HepG2 (cell line): ENCODE measurements at regions not wholly inside any gene's neighbourhood (a gene's known extent, or its start where the extent isn't known, plus 50 kb on each side); places are given as distances from the start of the nearest gene placed in this dataset.

Experiments used
- ATAC-seq: fragments of 200-7000 bp; cut with Tn5 transposase; 3 replicates; pipeline ENCODE4 v1.9.1; 2020; ENCODE audit warnings: mild to moderate bottlenecking, moderate library complexity
- BruUV-seq: library from RNA; stranded (reverse); fragments of 400-500 nt; replicated peaks from 2 replicates; lab custom pipeline; 2021; lab: Mats Ljungman, UMichigan
- CTCF ChIA-PET: fragments of 300-600 bp; formaldehyde crosslinking; extraction: SDS; loops from one replicate; lab custom pipeline; 2021; ENCODE audit warnings: low total read pairs, inconsistent platforms, low intra/inter-chr PET ratio; lab: Yijun Ruan, JAX
- POLR2A ChIA-PET: fragments of 350-600 bp; sonication (Branson Sonifier 250); formaldehyde crosslinking; loops from one replicate; lab custom pipeline; 2020; ENCODE audit warnings: antibody characterized with exemption, inconsistent platforms; lab: Yijun Ruan, JAX
- DNase-seq: peaks from one replicate; pipeline ENCODE4 v3.0.0-alpha.2; 2015; ENCODE audit warnings: low spot score
- FAIRE-seq: peaks from 3 replicates; lab custom pipeline; 2011; peaks lifted over from hg19 to GRCh38; lab: Jason Lieb, UNC
- H2AFZ ChIP-seq: one replicate; pipeline ENCODE4 v1.6.1; 2011; ENCODE audit warnings: low read length, inconsistent platforms
- H3K27ac ChIP-seq: fragments of 300-600 bp; 3 replicates; pipeline ENCODE4 v1.8.0; 2011; ENCODE audit warnings: mixed run types, mild to moderate bottlenecking, mixed read lengths, low read length, inconsistent platforms; ENCODE audit not compliant: insufficient read depth; ENCODE audit errors: extremely low read length
- H3K27me3 ChIP-seq, 2 experiments: fragments of 200-600 bp in 1 of 2; 2 replicates in 1 of 2; 3 replicates in 1 of 2; pipeline versions ENCODE4 v1.6.0 to v1.8.0; 2011; ENCODE audit warnings: low read length in 2 of 2, mild to moderate bottlenecking in 2 of 2, moderate library complexity in 2 of 2, inconsistent platforms in 1 of 2; ENCODE audit not compliant: insufficient read depth in 2 of 2, control insufficient read depth in 1 of 2
- H3K36me3 ChIP-seq, 2 experiments: fragments of 200-600 bp in 1 of 2; replicated peaks in 1 of 2; 2 replicates in 1 of 2; 3 replicates in 1 of 2; pipeline versions ENCODE4 v1.5.1 to v1.8.0; 2011; ENCODE audit warnings: low read length in 2 of 2, inconsistent platforms in 1 of 2; ENCODE audit not compliant: insufficient read depth in 2 of 2, control insufficient read depth in 1 of 2
- H3K4me1 ChIP-seq: 2 replicates; pipeline ENCODE4 v1.5.1; 2012; ENCODE audit warnings: low read length, inconsistent platforms; ENCODE audit not compliant: insufficient read depth
- H3K4me2 ChIP-seq: 2 replicates; pipeline ENCODE4 v1.6.0; 2011; ENCODE audit warnings: low read depth, low read length, inconsistent platforms
- H3K4me3 ChIP-seq, 3 experiments: fragments of 200-600 bp in 1 of 3; sonication (generic), shearing (Covaris generic) in 1 of 3; replicated peaks in 1 of 3; 2 replicates each; pipeline ENCODE4 v1.5.1; 2011 to 2016; ENCODE audit warnings: low read length in 3 of 3, inconsistent platforms in 2 of 3, low read depth in 2 of 3, mild to moderate bottlenecking in 2 of 3, control low read depth in 1 of 3, mixed read lengths in 1 of 3; ENCODE audit not compliant: insufficient read depth in 1 of 3
- H3K79me2 ChIP-seq: one replicate; pipeline ENCODE4 v1.6.1; 2011; ENCODE audit warnings: low read length, inconsistent platforms; ENCODE audit not compliant: insufficient read depth
- H3K9ac ChIP-seq: 2 replicates; pipeline ENCODE4 v1.6.0; 2011; ENCODE audit warnings: mild to moderate bottlenecking, low read depth, low read length, inconsistent platforms; ENCODE audit not compliant: insufficient read depth
- H3K9me3 ChIP-seq: 2 replicates; pipeline ENCODE4 v1.5.1; 2012; ENCODE audit warnings: mild to moderate bottlenecking, low read length
- H4K20me1 ChIP-seq: 2 replicates; pipeline ENCODE4 v1.6.0; 2011; ENCODE audit warnings: inconsistent platforms, mild to moderate bottlenecking, low read length, moderate library complexity; ENCODE audit not compliant: insufficient read depth
- HDAC1 ChIP-seq: sonication (generic); formaldehyde crosslinking; IDR thresholded peaks from 2 replicates; pipeline ENCODE4 v1.5.1; 2020; ENCODE audit warnings: mild to moderate bottlenecking, missing genetic modification reagents
- NCOA2 ChIP-seq: sonication (generic); formaldehyde crosslinking; IDR thresholded peaks from 2 replicates; pipeline ENCODE4 v1.8.0; 2022; ENCODE audit warnings: inconsistent platforms
- PRPF4 ChIP-seq: fragments of 200-400 bp; formaldehyde crosslinking; IDR thresholded peaks from 2 replicates; pipeline ENCODE4 v1.6.1; 2016; ENCODE audit warnings: low read length, low read depth; ENCODE audit not compliant: poor library complexity, severe bottlenecking
- TSC22D2 ChIP-seq: sonication (generic); formaldehyde crosslinking; IDR thresholded peaks from 2 replicates; pipeline ENCODE4 v1.5.1; 2020; ENCODE audit warnings: missing genetic modification reagents, mild to moderate bottlenecking, borderline replicate concordance
- ZFP1 ChIP-seq: IDR thresholded peaks from 2 replicates; pipeline ENCODE4 v1.6.1; 2016
- ZNF235 ChIP-seq: sonication (generic); formaldehyde crosslinking; IDR thresholded peaks from 2 replicates; pipeline ENCODE4 v1.8.1; 2023; ENCODE audit warnings: mild to moderate bottlenecking, missing genetic modification reagents, borderline replicate concordance
- ZNF329 ChIP-seq: sonication (generic); formaldehyde crosslinking; IDR thresholded peaks from 2 replicates; pipeline ENCODE4 v1.9.0; 2021; ENCODE audit warnings: low read depth, mild to moderate bottlenecking, missing genetic modification reagents
- ZNF570 ChIP-seq: sonication (generic); formaldehyde crosslinking; IDR thresholded peaks from 2 replicates; pipeline ENCODE4 v1.4.0; 2020; ENCODE audit warnings: mild to moderate bottlenecking, missing genetic modification reagents, borderline replicate concordance
- ZNF678 ChIP-seq: sonication (generic); formaldehyde crosslinking; IDR thresholded peaks from 2 replicates; pipeline ENCODE4 v1.4.0; 2020; ENCODE audit warnings: mild to moderate bottlenecking, missing genetic modification reagents
- ZNF776 ChIP-seq: sonication (generic); formaldehyde crosslinking; IDR thresholded peaks from 2 replicates; pipeline ENCODE4 v1.4.0; 2020; ENCODE audit warnings: mild to moderate bottlenecking, missing genetic modification reagents
- ZSCAN30 ChIP-seq: sonication (generic); formaldehyde crosslinking; IDR thresholded peaks from 2 replicates; pipeline ENCODE4 v1.5.0; 2020; ENCODE audit warnings: mild to moderate bottlenecking, missing genetic modification reagents
- WGBS: methylation state at CpG from one replicate; pipeline ENCODE4 v1.1.6; 2017; ENCODE audit warnings: low lambda C conversion rate; 5-methylcytosine and 5-hydroxymethylcytosine counted together
- in situ Hi-C: cut with HindIII; loops from 2 replicates; pipeline ENCODE4 v1.10.0; 2017; ENCODE audit warnings: low pct_unique_long_range_greater_than_20kb; ENCODE audit not compliant: extremely low pct_ligation_motif_present
- intact Hi-C: fragments of 100-400 bp; cut with micrococcal nuclease; formaldehyde crosslinking; loops from one replicate; pipeline ENCODE4 v1.10.0; 2022; ENCODE audit not compliant: unreplicated experiment
- TF ChIP-seq, protein P1 (sequence below): sonication (generic); formaldehyde crosslinking; IDR thresholded peaks from 2 replicates; pipeline ENCODE4 v1.4.0; 2020; ENCODE audit warnings: missing genetic modification reagents
- TF ChIP-seq, protein P2 (sequence below): sonication (generic); formaldehyde crosslinking; IDR thresholded peaks from 2 replicates; pipeline ENCODE4 v1.9.0; 2022; ENCODE audit warnings: low read depth, missing genetic modification reagents

DNA sequence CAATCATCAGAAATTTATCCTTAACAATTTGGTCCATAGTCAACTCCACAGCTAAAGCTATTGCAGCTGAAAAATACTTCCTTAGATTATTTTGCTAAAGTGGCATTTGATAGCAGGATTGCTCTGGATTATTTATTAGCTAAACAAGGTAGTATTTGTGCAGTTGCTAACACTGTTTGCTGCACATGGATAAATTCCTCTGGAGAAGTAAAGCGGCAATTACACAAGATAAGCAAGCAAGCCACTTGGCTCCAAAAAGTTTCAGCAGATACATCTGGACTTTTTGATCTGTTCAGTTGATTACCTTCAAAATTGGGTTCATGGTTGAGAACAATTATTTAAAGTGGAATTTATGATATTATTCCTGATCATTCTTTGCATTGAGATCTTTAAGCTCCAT is 971.5 kb downstream of the C4orf33 start (continued):
- TF ChIP-seq, protein P1, sequence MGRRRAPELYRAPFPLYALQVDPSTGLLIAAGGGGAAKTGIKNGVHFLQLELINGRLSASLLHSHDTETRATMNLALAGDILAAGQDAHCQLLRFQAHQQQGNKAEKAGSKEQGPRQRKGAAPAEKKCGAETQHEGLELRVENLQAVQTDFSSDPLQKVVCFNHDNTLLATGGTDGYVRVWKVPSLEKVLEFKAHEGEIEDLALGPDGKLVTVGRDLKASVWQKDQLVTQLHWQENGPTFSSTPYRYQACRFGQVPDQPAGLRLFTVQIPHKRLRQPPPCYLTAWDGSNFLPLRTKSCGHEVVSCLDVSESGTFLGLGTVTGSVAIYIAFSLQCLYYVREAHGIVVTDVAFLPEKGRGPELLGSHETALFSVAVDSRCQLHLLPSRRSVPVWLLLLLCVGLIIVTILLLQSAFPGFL: no peak
- no peak for TF ChIP-seq NCOA2
- TF ChIP-seq ZFP1 (CRISPR knock-in tag): no peak

DNA sequence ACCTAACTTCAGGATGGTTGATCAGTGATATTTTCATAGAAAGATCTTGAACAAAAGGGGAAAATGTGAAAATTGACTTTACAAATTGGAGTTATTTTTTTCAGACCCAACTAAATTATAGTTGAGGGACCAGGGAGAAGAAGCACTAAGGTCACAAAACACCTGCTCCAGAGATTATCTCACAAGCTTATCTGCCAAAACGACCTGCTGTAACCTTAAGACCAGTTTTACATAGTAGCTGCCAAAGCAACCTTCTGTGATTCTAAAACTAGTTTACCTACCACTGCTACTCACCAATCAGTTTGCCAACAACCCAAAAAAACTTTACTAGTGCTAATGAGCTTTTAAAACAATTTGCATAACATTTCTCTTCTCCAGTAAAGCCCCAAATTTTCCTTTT is 972.1 kb downstream of the C4orf33 start:
- no peaks in the 10 kb centered on the region for H3K36me3 ChIP-seq
- no peaks in the 10 kb centered on the region for H3K27me3 ChIP-seq
- no peaks in the 10 kb centered on the region for H3K9me3 ChIP-seq
- H3K27ac ChIP-seq: no peak overlapping the region
- BruUV-seq: no TSS peak
- DNase-seq (no peak), ATAC-seq (no peak), FAIRE-seq (no peak)
- 0% methylated on average over 1 of the region's 1 CpG for WGBS
- H3K9ac ChIP-seq: no peak overlapping the region
- peaks cover 15% of the 10 kb centered on the region for H3K4me1 ChIP-seq
- H3K79me2 ChIP-seq: no peaks in the 10 kb centered on the region
- H3K4me2 ChIP-seq: no peak overlapping the region
- ChIA-PET CTCF (no interaction called here), POLR2A (no interaction called here)
- H2AFZ ChIP-seq: no peak overlapping the region
- intact Hi-C loops: no loop called here
- no peak overlapping the region for H3K4me3 ChIP-seq
- in situ Hi-C loops: no loop called here
- no peaks in the 10 kb centered on the region for H4K20me1 ChIP-seq
- TF ChIP-seq ZNF776 (no peak), ZSCAN30 (CRISPR knock-in tag) (no peak), ZNF570 (CRISPR knock-in tag) (no peak), HDAC1 (no peak), PRPF4 (no peak), ZNF329 (no peak), TSC22D2 (CRISPR knock-in tag) (no peak), ZNF678 (CRISPR knock-in tag) (no peak), ZNF235 (CRISPR knock-in tag) (no peak)
- TF ChIP-seq, protein P2, sequence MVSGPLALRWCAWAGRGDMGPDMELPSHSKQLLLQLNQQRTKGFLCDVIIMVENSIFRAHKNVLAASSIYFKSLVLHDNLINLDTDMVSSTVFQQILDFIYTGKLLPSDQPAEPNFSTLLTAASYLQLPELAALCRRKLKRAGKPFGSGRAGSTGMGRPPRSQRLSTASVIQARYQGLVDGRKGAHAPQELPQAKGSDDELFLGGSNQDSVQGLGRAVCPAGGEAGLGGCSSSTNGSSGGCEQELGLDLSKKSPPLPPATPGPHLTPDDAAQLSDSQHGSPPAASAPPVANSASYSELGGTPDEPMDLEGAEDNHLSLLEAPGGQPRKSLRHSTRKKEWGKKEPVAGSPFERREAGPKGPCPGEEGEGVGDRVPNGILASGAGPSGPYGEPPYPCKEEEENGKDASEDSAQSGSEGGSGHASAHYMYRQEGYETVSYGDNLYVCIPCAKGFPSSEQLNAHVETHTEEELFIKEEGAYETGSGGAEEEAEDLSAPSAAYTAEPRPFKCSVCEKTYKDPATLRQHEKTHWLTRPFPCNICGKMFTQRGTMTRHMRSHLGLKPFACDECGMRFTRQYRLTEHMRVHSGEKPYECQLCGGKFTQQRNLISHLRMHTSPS (CRISPR knock-in tag): no peak
